ENCODE measurements at regions not wholly inside any gene's neighbourhood (a gene's known extent, or its start where the extent isn't known, plus 50 kb on each side); places are given as distances from the start of the nearest gene placed in this dataset.
"Not testable (repeated sequence)": the region's sequence is repeated elsewhere in the genome, so short reads cannot be mapped to it uniquely, and the experiment has no call there.

DNA sequence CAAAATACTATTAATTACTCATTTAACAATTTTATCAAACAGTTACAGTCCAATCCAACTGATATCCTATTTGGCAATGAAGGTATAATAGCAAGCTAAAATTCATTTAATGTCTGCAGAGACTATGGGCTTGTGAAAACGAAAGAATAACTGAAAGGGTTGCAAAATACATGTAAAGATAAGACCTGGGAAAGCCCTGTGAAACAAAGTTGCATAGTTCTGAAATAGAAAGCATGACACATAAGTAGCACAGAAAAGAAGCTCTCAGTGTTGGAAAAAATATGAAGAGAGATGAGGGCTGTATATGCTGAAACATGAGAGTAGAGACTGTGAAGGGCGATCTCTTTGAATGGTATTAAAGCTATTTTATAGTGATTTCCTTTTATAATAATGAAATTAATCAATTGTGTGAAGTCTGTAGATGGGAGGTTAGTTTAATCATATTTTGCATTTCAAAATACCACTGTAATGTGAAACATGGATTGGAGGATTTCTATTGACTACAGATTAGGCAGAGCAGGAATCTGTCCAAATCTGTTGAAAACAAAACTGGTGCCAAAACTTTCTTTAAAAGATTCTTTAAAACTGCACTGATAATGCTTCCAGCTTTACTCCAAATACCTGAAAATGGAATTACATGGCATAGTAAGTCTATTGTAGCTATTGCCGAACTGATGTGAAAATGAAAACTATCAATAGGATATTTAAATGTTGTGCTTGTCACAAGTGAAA, 1518.9 kb upstream of the B3GALT2 start:
- DNase-seq (ENCODE audit: low spot score), result no peak

GRCh38 chr1:194698908-194699318, 1512.5 kb upstream of the B3GALT2 start:
- DNase-seq (ENCODE audit: low spot score), result no peak

DNA sequence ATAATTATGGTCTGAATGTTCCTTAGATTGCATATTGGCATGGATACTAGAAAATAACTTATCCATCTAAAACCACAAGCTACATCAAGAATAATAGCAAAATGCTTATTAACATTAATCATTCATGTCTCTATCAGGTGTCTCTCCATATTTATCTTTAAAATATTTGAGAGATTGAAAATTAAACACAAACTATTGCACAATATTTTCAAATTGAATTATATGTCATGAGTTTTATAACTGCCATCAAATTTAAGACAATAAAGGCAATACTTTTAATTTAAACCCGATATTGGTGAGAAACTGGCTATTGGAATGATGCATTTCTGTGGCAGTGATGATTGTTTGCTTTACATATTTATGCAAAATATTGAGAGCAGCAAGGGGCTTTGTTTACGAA, 1506.8 kb upstream of the B3GALT2 start:
- no peak for DNase-seq (ENCODE audit: low spot score)

- DNase-seq (ENCODE audit: low spot score), result no peak
These were observed 1498.2 kb upstream of the B3GALT2 start for GRCh38 chr1:194684636-194685035.

DNA sequence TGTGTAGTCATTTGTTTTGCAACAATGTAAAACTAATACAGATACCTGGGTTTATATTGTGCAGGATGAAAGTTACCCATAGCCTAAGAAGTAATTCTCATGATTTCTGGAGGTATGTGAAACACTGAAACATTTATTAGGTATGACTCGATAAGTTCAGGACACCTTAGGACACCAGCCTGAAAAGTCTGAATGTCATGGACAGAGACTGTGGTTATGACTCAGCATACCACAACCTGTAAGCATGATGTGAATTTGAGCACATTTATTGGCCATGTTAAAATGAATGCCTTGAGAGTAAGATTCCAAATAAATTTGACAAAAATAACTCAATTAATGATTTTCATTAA, 1471.7 kb upstream of the B3GALT2 start:
- no peak for DNase-seq (ENCODE audit: low spot score)

- no peak for DNase-seq (ENCODE audit: low spot score)
These were observed 1468.5 kb upstream of the B3GALT2 start for GRCh38 chr1:194654956-194655355.

DNA sequence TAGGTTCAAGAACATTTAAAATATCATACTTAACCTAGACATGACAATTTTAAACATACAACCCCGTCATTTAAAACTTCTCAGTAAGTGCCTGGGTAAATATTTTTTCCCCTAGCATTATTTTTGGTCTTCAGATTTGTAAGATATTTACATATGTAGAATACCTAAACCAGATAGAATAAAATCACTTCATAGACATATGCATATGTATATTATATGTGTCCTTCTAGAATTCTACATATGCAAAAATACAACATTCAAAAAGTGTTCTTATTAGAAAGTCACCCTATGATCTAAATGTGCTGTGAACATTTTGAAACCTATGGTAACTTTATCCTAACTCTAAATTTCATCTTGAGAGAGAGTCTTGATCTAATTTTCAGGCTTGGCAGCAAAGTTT, 1467.0 kb upstream of the B3GALT2 start:
- DNase-seq (ENCODE audit: low spot score), result no peak

GRCh38 chr1:194647118-194647517, 1460.7 kb upstream of the B3GALT2 start:
- DNase-seq (ENCODE audit: low spot score), result no peak

GRCh38 chr1:194644528-194644927, 1458.1 kb upstream of the B3GALT2 start:
- no peak for DNase-seq (ENCODE audit: low spot score)

GRCh38 chr1:194640322-194640721, 1453.9 kb upstream of the B3GALT2 start:
- DNase-seq (ENCODE audit: low spot score), result no peak

- DNase-seq (ENCODE audit: low spot score), result no peak
These were observed 1442.6 kb upstream of the B3GALT2 start for GRCh38 chr1:194629011-194629410.

- no peak for DNase-seq (ENCODE audit: low spot score)
These were observed 1438.4 kb upstream of the B3GALT2 start for GRCh38 chr1:194624833-194625232.

DNA sequence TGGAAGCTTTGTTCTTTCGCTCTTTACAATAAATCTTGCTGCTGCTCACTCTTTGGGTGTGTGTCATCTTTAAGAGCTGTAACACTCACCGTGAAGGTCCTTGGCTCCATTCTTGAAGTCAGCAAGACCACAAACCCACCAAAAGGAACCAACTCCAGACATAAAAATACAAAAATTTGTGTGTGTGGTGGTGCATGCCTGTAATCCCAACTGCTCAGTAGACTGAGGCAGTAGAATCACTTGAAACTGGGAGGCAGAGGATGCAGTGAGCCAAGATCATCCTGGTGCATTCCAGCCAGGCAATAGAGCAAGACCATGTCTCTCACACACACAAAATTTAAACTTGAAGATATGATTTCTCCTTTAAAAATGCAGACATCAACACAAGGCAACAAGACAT, 1431.7 kb upstream of the B3GALT2 start:
- no peak for DNase-seq (ENCODE audit: low spot score)

GRCh38 chr1:194617272-194617671, 1430.9 kb upstream of the B3GALT2 start:
- DNase-seq (ENCODE audit: low spot score), result not testable (repeated sequence)

DNA sequence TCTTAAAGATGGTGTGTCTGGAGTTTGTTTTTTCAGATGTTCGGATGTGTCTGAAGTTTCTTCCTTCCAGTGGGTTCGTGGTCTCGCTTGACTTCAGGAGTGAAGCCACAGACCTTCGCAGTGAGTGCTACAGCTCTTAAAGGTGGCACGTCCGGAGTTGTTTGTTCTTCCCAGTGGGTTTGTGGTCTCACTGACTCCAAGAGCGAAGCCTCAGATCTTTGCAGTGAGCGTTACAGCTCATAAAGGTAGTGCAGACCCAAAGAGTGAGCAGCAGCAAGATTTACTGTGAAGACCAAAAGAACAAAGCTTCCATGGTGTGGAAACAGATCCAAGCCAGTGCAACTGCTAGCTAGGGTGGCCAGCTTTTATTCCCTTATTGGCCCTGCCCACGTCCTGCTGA, 1430.4 kb upstream of the B3GALT2 start:
- DNase-seq (ENCODE audit: low spot score), result no peak

DNA sequence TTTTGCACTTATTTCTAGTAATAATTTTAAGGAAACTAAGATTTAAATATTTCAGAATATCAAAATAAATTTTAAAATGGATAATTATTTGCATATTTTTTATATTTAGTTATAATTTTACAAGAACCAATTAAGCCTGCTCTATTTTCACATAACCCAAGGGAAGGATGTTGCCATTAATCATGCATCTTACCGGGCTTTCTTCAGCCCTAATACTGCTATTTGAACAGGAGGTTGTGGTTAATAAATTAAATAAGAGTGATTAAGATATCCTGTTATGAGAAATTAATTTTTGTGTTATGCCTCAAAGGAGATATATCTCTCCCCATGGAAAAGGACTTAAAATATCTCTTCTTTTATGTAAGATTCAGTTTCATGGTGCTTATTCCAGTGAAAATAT, 1415.8 kb upstream of the B3GALT2 start:
- DNase-seq (ENCODE audit: low spot score), result no peak

GRCh38 chr1:194600716-194601115, 1414.3 kb upstream of the B3GALT2 start:
- DNase-seq (ENCODE audit: low spot score), result no peak

DNA sequence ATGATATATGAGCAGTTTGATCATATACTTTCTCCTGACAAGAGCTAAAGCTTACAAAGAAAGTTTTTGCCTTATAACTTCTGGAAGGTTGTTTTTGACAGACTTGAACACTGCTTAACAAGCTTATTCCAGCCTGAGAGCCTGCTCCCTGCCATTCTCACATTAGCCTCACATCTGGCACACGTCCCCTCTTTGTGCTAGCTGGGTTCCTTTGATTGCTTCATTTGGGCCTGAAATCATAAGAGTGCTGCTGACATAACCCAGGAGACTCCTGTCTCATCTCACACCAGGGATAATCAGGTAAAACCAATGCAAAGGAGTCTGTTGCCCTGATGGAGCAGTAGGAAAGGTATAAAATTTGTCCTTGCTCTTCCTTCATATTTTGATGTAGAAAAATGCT, 1411.7 kb upstream of the B3GALT2 start:
- DNase-seq (ENCODE audit: low spot score), result no peak

- no peak for DNase-seq (ENCODE audit: low spot score)
These were observed 1399.9 kb upstream of the B3GALT2 start for GRCh38 chr1:194586302-194586701.

GRCh38 chr1:194584052-194584451, 1397.6 kb upstream of the B3GALT2 start:
- no peak for DNase-seq (ENCODE audit: low spot score)

- no peak for DNase-seq (ENCODE audit: low spot score)
These were observed 1384.1 kb upstream of the B3GALT2 start for GRCh38 chr1:194570476-194570875.

DNA sequence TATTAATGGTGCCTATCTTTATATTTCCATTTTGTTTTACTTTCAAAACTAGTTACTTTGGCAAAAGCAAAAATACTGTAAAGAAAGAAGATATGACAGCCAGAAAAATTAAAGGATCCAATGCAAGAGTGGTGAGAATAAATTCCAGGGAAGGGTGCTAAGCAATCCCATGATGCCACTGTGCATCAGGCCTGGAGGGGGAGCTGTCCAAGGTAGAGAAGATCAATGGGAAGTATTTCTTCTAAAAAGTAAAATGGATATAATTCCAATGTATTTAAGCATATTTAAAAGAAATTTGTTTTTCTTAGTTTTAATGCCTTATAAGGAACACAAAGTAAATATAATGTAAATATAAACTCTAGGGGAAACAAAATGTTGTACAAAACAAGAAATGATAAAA, 1382.2 kb upstream of the B3GALT2 start:
- DNase-seq (ENCODE audit: low spot score), result no peak

- no peak for DNase-seq (ENCODE audit: low spot score)
These were observed 1361.7 kb upstream of the B3GALT2 start for GRCh38 chr1:194548071-194548470.

DNA sequence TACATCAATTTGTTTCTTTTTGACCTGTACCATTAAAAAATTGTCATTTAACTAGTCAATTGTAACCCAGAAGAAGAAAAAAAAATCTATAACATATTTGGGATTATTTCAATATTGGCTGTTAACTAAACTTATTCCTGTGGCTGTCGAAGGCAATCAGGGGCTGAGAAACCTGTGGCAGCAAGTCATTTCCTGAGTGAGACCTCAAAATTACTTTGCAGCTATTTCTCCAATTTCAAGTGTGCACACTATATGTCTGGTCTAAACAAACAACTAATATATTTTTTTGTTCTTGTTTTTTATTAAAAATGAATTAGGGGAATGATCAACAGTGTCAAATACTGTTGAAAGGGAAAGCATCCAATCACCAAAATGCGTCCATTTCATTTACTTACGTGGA, 1357.6 kb upstream of the B3GALT2 start:
- no peak for DNase-seq (ENCODE audit: low spot score)

DNA sequence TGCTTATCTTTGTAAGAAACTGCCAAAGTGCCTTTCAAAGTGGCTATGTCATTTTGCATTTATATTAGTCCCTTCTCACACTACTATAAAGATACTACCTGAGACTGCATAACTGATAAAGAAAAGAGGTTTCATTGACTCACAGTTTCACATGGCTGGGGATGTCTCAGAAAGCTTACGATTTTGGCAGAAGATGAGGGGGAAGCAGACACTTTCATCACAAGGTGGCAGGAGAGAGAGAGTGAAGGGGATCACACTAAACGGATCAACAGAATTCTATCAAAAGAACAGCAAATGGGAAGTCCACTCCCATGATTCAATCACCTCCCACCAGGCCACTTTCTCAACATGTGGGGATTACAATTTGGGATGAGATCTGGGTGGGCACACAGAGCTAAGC, 1352.0 kb upstream of the B3GALT2 start:
- DNase-seq (ENCODE audit: low spot score), result no peak
